ENCODE measurements at regions not wholly inside any gene's neighbourhood (a gene's known extent, or its start where the extent isn't known, plus 50 kb on each side); places are given as distances from the start of the nearest gene placed in this dataset.

GRCh38 chr5:6867712-6868111 is 154.5 kb downstream of the TENT4A start:
- Histone ChIP-seq H3K9me3 (no peaks in the 10 kb centered on the region), H3K4me3 (no peak overlapping the region), H3K36me3 (no peaks in the 10 kb centered on the region), H3K4me1 (no peaks in the 10 kb centered on the region), H3K27me3 (peaks cover 3% of the 10 kb centered on the region), H3K27ac (no peak overlapping the region)
- DNase-seq (ENCODE audit: low spot score in 2 of 2), result no peak
- WGBS, result 93% methylated on average over 6 of the region's 6 CpGs
- TF ChIP-seq CTCF (IDR thresholded peaks at IDR 0.05) (no peak), EP300 (IDR thresholded peaks at IDR 0.05) (no peak)

GRCh38 chr5:6868171-6868570 is 154.9 kb downstream of the TENT4A start:
- no peaks in the 10 kb centered on the region for H3K4me1 ChIP-seq
- no peak for DNase-seq (ENCODE audit: low spot score in 2 of 2)
- no peak overlapping the region for H3K4me3 ChIP-seq
- no peaks in the 10 kb centered on the region for H3K36me3 ChIP-seq
- WGBS, result 83% methylated on average over 9 of the region's 9 CpGs
- no peaks in the 10 kb centered on the region for H3K9me3 ChIP-seq
- H3K27ac ChIP-seq, result no peak overlapping the region
- TF ChIP-seq EP300 (IDR thresholded peaks at IDR 0.05) (no peak), POLR2A (IDR thresholded peaks at IDR 0.05) (no peak), POLR2AphosphoS5 (IDR thresholded peaks at IDR 0.05) (no peak), CTCF (IDR thresholded peaks at IDR 0.05) (no peak)
- H3K27me3 ChIP-seq, result peaks cover 3% of the 10 kb centered on the region

GRCh38 chr5:6868575-6869215 is 155.5 kb downstream of the TENT4A start:
- Histone ChIP-seq H3K27me3 (peaks cover 3% of the 10 kb centered on the region), H3K36me3 (no peaks in the 10 kb centered on the region), H3K4me3 (no peak overlapping the region), H3K9me3 (no peaks in the 10 kb centered on the region), H3K27ac (no peak overlapping the region), H3K4me1 (no peaks in the 10 kb centered on the region)
- no peak for DNase-seq (ENCODE audit: low spot score in 2 of 2)
- TF ChIP-seq POLR2AphosphoS5 (IDR thresholded peaks at IDR 0.05) (no peak), CTCF (IDR thresholded peaks at IDR 0.05) (no peak), EP300 (IDR thresholded peaks at IDR 0.05) (no peak), POLR2A (IDR thresholded peaks at IDR 0.05) (no peak)
- 91% methylated on average over 9 of the region's 11 CpGs for WGBS

GRCh38 chr5:6869677-6870076 is 156.4 kb downstream of the TENT4A start:
- WGBS, result 90% methylated on average over 7 of the region's 7 CpGs
- Histone ChIP-seq H3K36me3 (no peaks in the 10 kb centered on the region), H3K27me3 (peaks cover 3% of the 10 kb centered on the region), H3K4me1 (no peaks in the 10 kb centered on the region), H3K4me3 (no peak overlapping the region), H3K27ac (no peak overlapping the region), H3K9me3 (no peaks in the 10 kb centered on the region)
- no peak for DNase-seq (ENCODE audit: low spot score in 2 of 2)
- TF ChIP-seq POLR2A (IDR thresholded peaks at IDR 0.05) (no peak), EP300 (IDR thresholded peaks at IDR 0.05) (no peak), CTCF (IDR thresholded peaks at IDR 0.05) (no peak), POLR2AphosphoS5 (IDR thresholded peaks at IDR 0.05) (no peak)

- no peaks in the 10 kb centered on the region for H3K9me3 ChIP-seq
- no peak overlapping the region for H3K4me3 ChIP-seq
- no peaks in the 10 kb centered on the region for H3K4me1 ChIP-seq
- no peaks in the 10 kb centered on the region for H3K27me3 ChIP-seq
- WGBS, result 82% methylated on average over 12 of the region's 12 CpGs
- H3K27ac ChIP-seq, result no peak overlapping the region
- H3K36me3 ChIP-seq, result no peaks in the 10 kb centered on the region
- TF ChIP-seq CTCF (IDR thresholded peaks at IDR 0.05) (no peak), EP300 (IDR thresholded peaks at IDR 0.05) (no peak), POLR2A (IDR thresholded peaks at IDR 0.05) (no peak), POLR2AphosphoS5 (IDR thresholded peaks at IDR 0.05) (no peak)
- no peak for DNase-seq (ENCODE audit: low spot score in 2 of 2)
These were observed 159.4 kb downstream of the TENT4A start for GRCh38 chr5:6872441-6873160.

All from suprapubic skin (tissue), 4 donors.